ENCODE measurements at regions not wholly inside any gene's neighbourhood (a gene's known extent, or its start where the extent isn't known, plus 50 kb on each side); places are given as distances from the start of the nearest gene placed in this dataset.
A peak's percentile ranks its signal among the peaks of the same experiment; 100 is the strongest.

GRCh38 chr11:115067471-115067870, 389.1 kb downstream of the NXPE2 start:
- Histone ChIP-seq H3K27ac (no peak overlapping the region), H3K4me3 (no peak overlapping the region), H3K27me3 (no peaks in the 10 kb centered on the region), H3K36me3 (no peaks in the 10 kb centered on the region), H3K4me1 (no peaks in the 10 kb centered on the region), H3K9me3 (replicated peaks in 1 of 11) (peaks cover 0 to 11% (median 5%) of the 10 kb centered on the region in 11 experiments; a peak in 8 of 22 replicates), H3K4me2 (no peak overlapping the region), H4K20me1 (no peaks in the 10 kb centered on the region), H3K9ac (no peak overlapping the region)
- no peak for TF ChIP-seq Cebpa-rat (IDR thresholded peaks at IDR 0.05)

GRCh38 chr11:115067900-115068530, 389.7 kb downstream of the NXPE2 start:
- no peaks in the 10 kb centered on the region for H3K36me3 ChIP-seq
- no peak overlapping the region for H3K9ac ChIP-seq
- TF ChIP-seq Cebpa-rat (IDR thresholded peaks at IDR 0.05), result no peak
- peaks cover 0 to 11% (median 5%) of the 10 kb centered on the region in 11 experiments; a peak in 8 of 22 replicates for H3K9me3 ChIP-seq (replicated peaks in 1 of 11)
- no peaks in the 10 kb centered on the region for H3K27me3 ChIP-seq
- no peak overlapping the region for H3K27ac ChIP-seq
- no peaks in the 10 kb centered on the region for H3K4me1 ChIP-seq
- no peak overlapping the region for H3K4me3 ChIP-seq
- H3K4me2 ChIP-seq, result no peak overlapping the region
- no peaks in the 10 kb centered on the region for H4K20me1 ChIP-seq

- H3K27ac ChIP-seq, result no peak overlapping the region
- H3K9ac ChIP-seq, result no peak overlapping the region
- no peak overlapping the region for H3K4me3 ChIP-seq
- no peak for TF ChIP-seq Cebpa-rat (IDR thresholded peaks at IDR 0.05)
- no peaks in the 10 kb centered on the region for H3K27me3 ChIP-seq
- H3K36me3 ChIP-seq, result no peaks in the 10 kb centered on the region
- H3K4me1 ChIP-seq, result no peaks in the 10 kb centered on the region
- no peak overlapping the region for H3K4me2 ChIP-seq
- H3K9me3 ChIP-seq (replicated peaks in 1 of 11), result peaks cover 0 to 11% (median 5%) of the 10 kb centered on the region in 11 experiments; a peak in 8 of 22 replicates
- H4K20me1 ChIP-seq, result no peaks in the 10 kb centered on the region
These were observed 391.3 kb downstream of the NXPE2 start for GRCh38 chr11:115069599-115069998.

- Histone ChIP-seq H3K9ac (no peak overlapping the region), H3K27ac (no peak overlapping the region), H3K4me1 (no peaks in the 10 kb centered on the region; a peak in 1 of 20 replicates), H4K20me1 (no peaks in the 10 kb centered on the region), H3K4me2 (no peak overlapping the region), H3K9me3 (replicated peaks in 1 of 11) (no peaks in the 10 kb centered on the region), H3K36me3 (no peaks in the 10 kb centered on the region), H3K27me3 (no peaks in the 10 kb centered on the region), H3K4me3 (no peak overlapping the region)
- no peak for TF ChIP-seq Cebpa-rat (IDR thresholded peaks at IDR 0.05)
These were observed 397.0 kb downstream of the NXPE2 start for GRCh38 chr11:115075356-115075755.

GRCh38 chr11:115077740-115078139, 399.4 kb downstream of the NXPE2 start:
- Histone ChIP-seq H4K20me1 (no peaks in the 10 kb centered on the region), H3K4me1 (peaks cover 3 to 17% (median 10%) of the 10 kb centered on the region in 10 experiments; a peak in 19 of 20 replicates), H3K4me2 (no peak overlapping the region), H3K9ac (no peak overlapping the region), H3K27ac (no peak overlapping the region), H3K9me3 (replicated peaks in 1 of 11) (no peaks in the 10 kb centered on the region), H3K27me3 (no peaks in the 10 kb centered on the region), H3K4me3 (no peak overlapping the region), H3K36me3 (no peaks in the 10 kb centered on the region)
- no peak for TF ChIP-seq Cebpa-rat (IDR thresholded peaks at IDR 0.05)

- TF ChIP-seq Cebpa-rat (IDR thresholded peaks at IDR 0.05), result no peak
These were observed 400.4 kb downstream of the NXPE2 start for GRCh38 chr11:115078461-115079438.

GRCh38 chr11:115080923-115081680, 402.8 kb downstream of the NXPE2 start:
- Histone ChIP-seq H3K9me3 (replicated peaks in 1 of 11) (no peaks in the 10 kb centered on the region), H3K36me3 (no peaks in the 10 kb centered on the region), H4K20me1 (no peaks in the 10 kb centered on the region), H3K27me3 (no peaks in the 10 kb centered on the region; a peak in 1 of 22 replicates), H3K9ac (no peak overlapping the region), H3K27ac (no peak overlapping the region), H3K4me1 (peaks cover 20 to 49% (median 42%) of the 10 kb centered on the region in 10 experiments), H3K4me2 (0 out of 22 replicates have a peak overlapping the region, but pooled peaks of 3 of the 11 experiments have one; percentile 4 to 90 (median 8)), H3K4me3 (no peak overlapping the region)
- TF ChIP-seq Cebpa-rat (IDR thresholded peaks at IDR 0.05), result no peak

More at GRCh38 chr11:115078461-115079438, 400.4 kb downstream of the NXPE2 start:
- Histone ChIP-seq H4K20me1 (no peaks in the 10 kb centered on the region), H3K9me3 (replicated peaks in 1 of 11) (no peaks in the 10 kb centered on the region), H3K27me3 (no peaks in the 10 kb centered on the region; a peak in 1 of 22 replicates), H3K36me3 (no peaks in the 10 kb centered on the region), H3K9ac (no peak overlapping the region), H3K27ac (no peak overlapping the region), H3K4me1 (peaks cover 12 to 27% (median 20%) of the 10 kb centered on the region in 10 experiments), H3K4me3 (no peak overlapping the region), H3K4me2 (no peak overlapping the region)

- H3K27me3 ChIP-seq, result no peaks in the 10 kb centered on the region; a peak in 1 of 22 replicates
- no peak overlapping the region for H3K27ac ChIP-seq
- H4K20me1 ChIP-seq, result no peaks in the 10 kb centered on the region
- H3K4me3 ChIP-seq, result no peak overlapping the region
- H3K36me3 ChIP-seq, result no peaks in the 10 kb centered on the region
- no peak for TF ChIP-seq Cebpa-rat (IDR thresholded peaks at IDR 0.05)
- peaks cover 20 to 49% (median 42%) of the 10 kb centered on the region in 10 experiments for H3K4me1 ChIP-seq
- H3K9ac ChIP-seq, result no peak overlapping the region
- no peaks in the 10 kb centered on the region for H3K9me3 ChIP-seq (replicated peaks in 1 of 11)
- peak overlapping the region in 8 of 11 experiments; percentile 89 to 97 (median 93); a peak in 14 of 22 replicates for H3K4me2 ChIP-seq
These were observed 403.6 kb downstream of the NXPE2 start for GRCh38 chr11:115081972-115082371.

All from BLaER1 treated with 17β-estradiol and CSF1 and Interleukin-3, amounts not matched to agents 10 nM and 100 nM (cell line).